OCI-LY7 (cell line): ENCODE measurements at regions not wholly inside any gene's neighbourhood (a gene's known extent, or its start where the extent isn't known, plus 50 kb on each side); places are given as distances from the start of the nearest gene placed in this dataset.

Experiments
- CTCF ChIP-seq: fragments of 200-600 bp; sonication (generic); conservative IDR thresholded peaks from 2 replicates; pipeline ENCODE4 v1.5.1; 2014; ENCODE audit warnings: mild to moderate bottlenecking, antibody characterized with exemption, low read length, moderate library complexity, mixed read lengths
- EZH2phosphoT487 ChIP-seq: fragments of 200-600 bp; sonication (generic); IDR thresholded peaks from 2 replicates; pipeline ENCODE4 v1.6.1; 2018; ENCODE audit warnings: low read depth, borderline replicate concordance, mild to moderate bottlenecking, mixed run types, antibody characterized with exemption, low read length, moderate library complexity, mixed read lengths

DNA sequence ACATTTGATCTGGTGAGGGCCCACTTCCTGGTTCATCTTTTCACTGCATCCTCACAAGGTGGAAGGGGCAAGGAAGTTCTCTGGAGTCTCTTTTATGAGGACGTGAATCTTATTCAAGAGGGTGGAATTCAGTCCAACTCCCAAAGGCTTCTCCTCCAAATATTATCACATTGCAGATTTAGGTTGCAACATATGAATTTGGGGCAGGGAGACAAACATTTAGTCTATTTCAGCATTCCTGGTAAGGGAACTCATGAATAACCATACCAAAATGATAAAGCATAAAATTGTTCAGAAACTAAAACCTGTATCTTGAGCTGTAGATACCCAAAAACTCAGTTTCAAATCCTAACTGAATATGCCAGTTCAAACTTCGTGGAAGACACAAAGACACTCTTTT is 246.8 kb downstream of the QDPR start:
- TF ChIP-seq EZH2phosphoT487 (no peak), CTCF (no peak)
